HFFc6 (cell line): ENCODE measurements at regions not wholly inside any gene's neighbourhood (a gene's known extent, or its start where the extent isn't known, plus 50 kb on each side); places are given as distances from the start of the nearest gene placed in this dataset.
A peak's percentile ranks its signal among the peaks of the same experiment; 100 is the strongest.

ENCODE experiments used
- DNase-seq: peaks from one replicate; pipeline ENCODE4 v3.0.0-alpha.2; 2018
- H3K27ac Mint-ChIP-seq: 2 replicates; pipeline ENCODE4 v1.8.0; 2020; ENCODE audit warnings: mild to moderate bottlenecking, mixed read lengths
- H3K27me3 Mint-ChIP-seq: 2 replicates; pipeline ENCODE4 v1.8.0; 2021; ENCODE audit warnings: mild to moderate bottlenecking, moderate library complexity, mixed read lengths; ENCODE audit not compliant: insufficient read depth
- H3K36me3 Mint-ChIP-seq: 2 replicates; pipeline ENCODE4 v1.8.0; 2021; ENCODE audit warnings: low read depth, mixed read lengths
- H3K4me1 Mint-ChIP-seq: 2 replicates; pipeline ENCODE4 v1.8.0; 2020; ENCODE audit warnings: low read depth, mixed read lengths
- H3K4me3 Mint-ChIP-seq: 2 replicates; pipeline ENCODE4 v1.8.0; 2020; ENCODE audit warnings: mild to moderate bottlenecking, moderate library complexity, mixed read lengths
- H3K9me3 Mint-ChIP-seq: 2 replicates; pipeline ENCODE4 v1.8.0; 2020; ENCODE audit warnings: mild to moderate bottlenecking, mixed read lengths
- CTCF ChIP-seq: fragments of 200-600 bp; sonication (generic); IDR thresholded peaks from 2 replicates; pipeline ENCODE4 v1.5.0; 2021; ENCODE audit warnings: antibody characterized with exemption, mild to moderate bottlenecking

- peak; percentile 77 for DNase-seq
- Mint-ChIP-seq H3K27ac (peak overlapping the region; percentile 89), H3K36me3 (0 out of 2 replicates have a peak, but pooled peaks cover 5% of the 10 kb centered on the region), H3K4me1 (peaks cover 90% of the 10 kb centered on the region), H3K9me3 (peaks cover 3% of the 10 kb centered on the region; the same call in 1 of the 2 replicates), H3K27me3 (no peaks in the 10 kb centered on the region), H3K4me3 (peak overlapping the region; percentile 46)
- no peak for TF ChIP-seq CTCF
These were observed 52.4 kb upstream of the RNF24 start for GRCh38 chr20:4067600-4068261.

GRCh38 chr20:4066551-4066950 lies 51.2 kb upstream of the RNF24 start:
- DNase-seq: no peak
- H3K4me3 Mint-ChIP-seq: no peak overlapping the region
- H3K4me1 Mint-ChIP-seq: peaks cover 90% of the 10 kb centered on the region

GRCh38 chr20:4065391-4065844 lies 50.1 kb upstream of the RNF24 start:
- no peak for TF ChIP-seq CTCF
- 0 out of 2 replicates have a peak, but pooled peaks cover 5% of the 10 kb centered on the region for H3K36me3 Mint-ChIP-seq
- H3K27me3 Mint-ChIP-seq: no peaks in the 10 kb centered on the region
- peaks cover 3% of the 10 kb centered on the region; the same call in 1 of the 2 replicates for H3K9me3 Mint-ChIP-seq
- peak; percentile 72 for DNase-seq
- peak overlapping the region; percentile 79 for H3K4me3 Mint-ChIP-seq
- H3K27ac Mint-ChIP-seq: peak overlapping the region; percentile 89
- peaks cover 83% of the 10 kb centered on the region for H3K4me1 Mint-ChIP-seq

More at GRCh38 chr20:4066551-4066950, 51.2 kb upstream of the RNF24 start:
- Mint-ChIP-seq H3K9me3 (peaks cover 3% of the 10 kb centered on the region; the same call in 1 of the 2 replicates), H3K36me3 (0 out of 2 replicates have a peak, but pooled peaks cover 5% of the 10 kb centered on the region), H3K27me3 (no peaks in the 10 kb centered on the region), H3K27ac (peak overlapping the region; percentile 89)
- no peak for TF ChIP-seq CTCF
